ENCODE measurements at regions not wholly inside any gene's neighbourhood (a gene's known extent, or its start where the extent isn't known, plus 50 kb on each side); places are given as distances from the start of the nearest gene placed in this dataset.
"Not testable (repeated sequence)": the region's sequence is repeated elsewhere in the genome, so short reads cannot be mapped to it uniquely, and the experiment has no call there.

GRCh38 chr10:16026832-16027231 lies 166.5 kb upstream of the MINDY3 start:
- not testable (repeated sequence) for TF ChIP-seq CTCF (IDR thresholded peaks at IDR 0.05; ENCODE audit: insufficient read depth, low read length)
- TF ChIP-seq, protein P1, sequence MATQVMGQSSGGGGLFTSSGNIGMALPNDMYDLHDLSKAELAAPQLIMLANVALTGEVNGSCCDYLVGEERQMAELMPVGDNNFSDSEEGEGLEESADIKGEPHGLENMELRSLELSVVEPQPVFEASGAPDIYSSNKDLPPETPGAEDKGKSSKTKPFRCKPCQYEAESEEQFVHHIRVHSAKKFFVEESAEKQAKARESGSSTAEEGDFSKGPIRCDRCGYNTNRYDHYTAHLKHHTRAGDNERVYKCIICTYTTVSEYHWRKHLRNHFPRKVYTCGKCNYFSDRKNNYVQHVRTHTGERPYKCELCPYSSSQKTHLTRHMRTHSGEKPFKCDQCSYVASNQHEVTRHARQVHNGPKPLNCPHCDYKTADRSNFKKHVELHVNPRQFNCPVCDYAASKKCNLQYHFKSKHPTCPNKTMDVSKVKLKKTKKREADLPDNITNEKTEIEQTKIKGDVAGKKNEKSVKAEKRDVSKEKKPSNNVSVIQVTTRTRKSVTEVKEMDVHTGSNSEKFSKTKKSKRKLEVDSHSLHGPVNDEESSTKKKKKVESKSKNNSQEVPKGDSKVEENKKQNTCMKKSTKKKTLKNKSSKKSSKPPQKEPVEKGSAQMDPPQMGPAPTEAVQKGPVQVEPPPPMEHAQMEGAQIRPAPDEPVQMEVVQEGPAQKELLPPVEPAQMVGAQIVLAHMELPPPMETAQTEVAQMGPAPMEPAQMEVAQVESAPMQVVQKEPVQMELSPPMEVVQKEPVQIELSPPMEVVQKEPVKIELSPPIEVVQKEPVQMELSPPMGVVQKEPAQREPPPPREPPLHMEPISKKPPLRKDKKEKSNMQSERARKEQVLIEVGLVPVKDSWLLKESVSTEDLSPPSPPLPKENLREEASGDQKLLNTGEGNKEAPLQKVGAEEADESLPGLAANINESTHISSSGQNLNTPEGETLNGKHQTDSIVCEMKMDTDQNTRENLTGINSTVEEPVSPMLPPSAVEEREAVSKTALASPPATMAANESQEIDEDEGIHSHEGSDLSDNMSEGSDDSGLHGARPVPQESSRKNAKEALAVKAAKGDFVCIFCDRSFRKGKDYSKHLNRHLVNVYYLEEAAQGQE (IDR thresholded peaks at IDR 0.05; ENCODE audit: insufficient replicate concordance, low read depth): not testable (repeated sequence)
